Parathyroid adenoma (tissue), 2 donors: ENCODE measurements at regions not wholly inside any gene's neighbourhood (a gene's known extent, or its start where the extent isn't known, plus 50 kb on each side); places are given as distances from the start of the nearest gene placed in this dataset.

Experiments
- H2AFZ ChIP-seq: fragments of 300-600 bp; sonication (generic); one replicate; pipeline ENCODE4 v1.7.0; 2017; ENCODE audit warnings: antibody characterized with exemption, mild to moderate bottlenecking
- H3K27ac ChIP-seq: fragments of 300-600 bp; sonication (generic); one replicate; pipeline ENCODE4 v1.7.0; 2017
- H3K27me3 ChIP-seq: fragments of 300-600 bp; sonication (generic); one replicate; pipeline ENCODE4 v1.7.0; 2017; ENCODE audit warnings: low read length; ENCODE audit not compliant: control insufficient read depth, insufficient read depth
- H3K36me3 ChIP-seq: fragments of 300-600 bp; sonication (generic); one replicate; pipeline ENCODE4 v1.7.0; 2017; ENCODE audit warnings: low read length; ENCODE audit not compliant: control insufficient read depth, insufficient read depth
- H3K4me1 ChIP-seq: fragments of 300-600 bp; sonication (generic); one replicate; pipeline ENCODE4 v1.7.0; 2017; ENCODE audit warnings: control low read depth
- H3K4me2 ChIP-seq: fragments of 300-600 bp; sonication (generic); one replicate; pipeline ENCODE4 v1.7.0; 2017; ENCODE audit warnings: low read length
- H3K4me3 ChIP-seq: fragments of 300-600 bp; sonication (generic); one replicate; pipeline ENCODE4 v1.7.0; 2017; ENCODE audit warnings: low read depth, low read length
- H3K79me2 ChIP-seq: fragments of 300-600 bp; sonication (generic); one replicate; pipeline ENCODE4 v1.7.0; 2017; ENCODE audit warnings: control low read depth
- H3K9ac ChIP-seq: fragments of 300-600 bp; sonication (generic); one replicate; pipeline ENCODE4 v1.7.0; 2017; ENCODE audit warnings: mild to moderate bottlenecking
- H3K9me3 ChIP-seq: fragments of 300-600 bp; sonication (generic); one replicate; pipeline ENCODE4 v1.7.0; 2017; ENCODE audit warnings: low read length; ENCODE audit not compliant: control insufficient read depth
- CTCF ChIP-seq: fragments of 300-600 bp; sonication (generic); IDR thresholded peaks from one replicate; pipeline ENCODE4 v1.7.0; 2017; ENCODE audit warnings: antibody characterized with exemption, mild to moderate bottlenecking
- donor health status: primary hyperparathyroidism.

GRCh38 chrX:109854096-109854495 lies 121.0 kb upstream of the ACSL4 start:
- H2AFZ ChIP-seq: no peak overlapping the region
- H3K4me3 ChIP-seq: no peak overlapping the region
- H3K4me1 ChIP-seq: no peaks in the 10 kb centered on the region
- no peaks in the 10 kb centered on the region for H3K9me3 ChIP-seq
- H3K27me3 ChIP-seq: no peaks in the 10 kb centered on the region
- no peaks in the 10 kb centered on the region for H3K36me3 ChIP-seq
- H3K9ac ChIP-seq: no peak overlapping the region
- no peaks in the 10 kb centered on the region for H3K79me2 ChIP-seq
- TF ChIP-seq CTCF: no peak
- no peak overlapping the region for H3K4me2 ChIP-seq
- no peak overlapping the region for H3K27ac ChIP-seq

- Histone ChIP-seq H3K4me3 (no peak overlapping the region), H3K27me3 (no peaks in the 10 kb centered on the region), H3K4me2 (no peak overlapping the region), H3K36me3 (no peaks in the 10 kb centered on the region), H3K9me3 (no peaks in the 10 kb centered on the region), H3K4me1 (no peaks in the 10 kb centered on the region), H3K9ac (no peak overlapping the region), H3K79me2 (no peaks in the 10 kb centered on the region), H2AFZ (no peak overlapping the region), H3K27ac (no peak overlapping the region)
- TF ChIP-seq CTCF: no peak
These were observed 122.4 kb upstream of the ACSL4 start for GRCh38 chrX:109855501-109855900.

GRCh38 chrX:109856974-109857373 lies 123.9 kb upstream of the ACSL4 start:
- Histone ChIP-seq H3K9me3 (no peaks in the 10 kb centered on the region), H3K27ac (peak overlapping the region; percentile 19), H3K36me3 (no peaks in the 10 kb centered on the region), H3K4me2 (no peak overlapping the region), H3K4me3 (no peak overlapping the region), H3K27me3 (no peaks in the 10 kb centered on the region), H3K79me2 (no peaks in the 10 kb centered on the region), H2AFZ (no peak overlapping the region), H3K4me1 (peaks cover 4% of the 10 kb centered on the region), H3K9ac (no peak overlapping the region)
- peak; percentile 80 for TF ChIP-seq CTCF

GRCh38 chrX:109857584-109858228 lies 124.6 kb upstream of the ACSL4 start:
- Histone ChIP-seq H3K36me3 (no peaks in the 10 kb centered on the region), H3K27me3 (no peaks in the 10 kb centered on the region), H3K27ac (peak overlapping the region; percentile 19), H3K4me2 (no peak overlapping the region), H3K79me2 (no peaks in the 10 kb centered on the region), H3K9ac (no peak overlapping the region), H3K4me3 (no peak overlapping the region), H3K9me3 (no peaks in the 10 kb centered on the region), H2AFZ (no peak overlapping the region), H3K4me1 (peaks cover 10% of the 10 kb centered on the region)
- TF ChIP-seq CTCF: no peak
